ENCODE measurements at regions not wholly inside any gene's neighbourhood (a gene's known extent, or its start where the extent isn't known, plus 50 kb on each side); places are given as distances from the start of the nearest gene placed in this dataset.

- Histone ChIP-seq H3K27me3 (ENCODE audit: control insufficient read depth, insufficient read depth, low read length) (peaks cover 2% of the 10 kb centered on the region), H3K36me3 (ENCODE audit: control insufficient read depth, insufficient read depth, low read length) (no peaks in the 10 kb centered on the region), H3K9me3 (ENCODE audit: control insufficient read depth in 2 of 2, low read length in 2 of 2) (no peaks in the 10 kb centered on the region), H3K27ac (ENCODE audit: insufficient read depth, low read length, poor library complexity, severe bottlenecking) (no peak overlapping the region), H3K4me3 (ENCODE audit: low read depth, low read length) (no peak overlapping the region), H3K4me1 (ENCODE audit: control insufficient read depth, insufficient read depth, low read length, poor library complexity, severe bottlenecking) (no peaks in the 10 kb centered on the region)
- peaks cover 17% of the 10 kb centered on the region for H3K27me3 Mint-ChIP-seq
- no peak for DNase-seq
- peaks cover 0 to 4% (median 0%) of the 10 kb centered on the region in 4 donors for H3K4me1 Mint-ChIP-seq
- H3K9me3 Mint-ChIP-seq, result peaks cover 0 to 1% (median 0%) of the 10 kb centered on the region in 7 donors
- no peak overlapping the region for H3K4me3 Mint-ChIP-seq
- H3K36me3 Mint-ChIP-seq, result no peaks in the 10 kb centered on the region
- ATAC-seq (ENCODE audit: low read depth in 2 of 2), result no peak
- H3K27ac Mint-ChIP-seq, result no peak overlapping the region
These were observed 241.7 kb upstream of the MDFIC2 start for GRCh38 chr3:70554170-70554569.

GRCh38 chr3:70550723-70551319, 238.4 kb upstream of the MDFIC2 start:
- Mint-ChIP-seq H3K9me3 (peaks cover 0 to 1% (median 0%) of the 10 kb centered on the region in 7 donors), H3K27me3 (peaks cover 5% of the 10 kb centered on the region), H3K27ac (no peak overlapping the region), H3K36me3 (no peaks in the 10 kb centered on the region), H3K4me3 (no peak overlapping the region), H3K4me1 (peaks cover 0 to 4% (median 0%) of the 10 kb centered on the region in 4 donors)
- no peaks in the 10 kb centered on the region for H3K4me1 ChIP-seq (ENCODE audit: control insufficient read depth, insufficient read depth, low read length, poor library complexity, severe bottlenecking)
- H3K27me3 ChIP-seq (ENCODE audit: control insufficient read depth, insufficient read depth, low read length), result peaks cover 7% of the 10 kb centered on the region
- H3K9me3 ChIP-seq (ENCODE audit: control insufficient read depth in 2 of 2, low read length in 2 of 2), result no peaks in the 10 kb centered on the region
- H3K4me3 ChIP-seq (ENCODE audit: low read depth, low read length), result no peak overlapping the region
- H3K27ac ChIP-seq (ENCODE audit: insufficient read depth, low read length, poor library complexity, severe bottlenecking), result no peak overlapping the region
- DNase-seq, result peak; percentile 39 to 69 (median 60)
- peak; percentile 53 to 61 for ATAC-seq (ENCODE audit: low read depth in 2 of 2)
- no peaks in the 10 kb centered on the region for H3K36me3 ChIP-seq (ENCODE audit: control insufficient read depth, insufficient read depth, low read length)

GRCh38 chr3:70546679-70547078, 234.2 kb upstream of the MDFIC2 start:
- H3K4me1 Mint-ChIP-seq, result peaks cover 0 to 5% (median under 1%) of the 10 kb centered on the region in 4 donors
- Histone ChIP-seq H3K27ac (ENCODE audit: insufficient read depth, low read length, poor library complexity, severe bottlenecking) (no peak overlapping the region), H3K9me3 (ENCODE audit: control insufficient read depth in 2 of 2, low read length in 2 of 2) (no peaks in the 10 kb centered on the region), H3K27me3 (ENCODE audit: control insufficient read depth, insufficient read depth, low read length) (peaks cover 7% of the 10 kb centered on the region), H3K4me3 (ENCODE audit: low read depth, low read length) (no peak overlapping the region), H3K4me1 (ENCODE audit: control insufficient read depth, insufficient read depth, low read length, poor library complexity, severe bottlenecking) (no peaks in the 10 kb centered on the region), H3K36me3 (ENCODE audit: control insufficient read depth, insufficient read depth, low read length) (no peaks in the 10 kb centered on the region)
- no peak overlapping the region for H3K4me3 Mint-ChIP-seq
- no peaks in the 10 kb centered on the region for H3K36me3 Mint-ChIP-seq
- peaks cover 4% of the 10 kb centered on the region for H3K27me3 Mint-ChIP-seq
- DNase-seq (no peak), ATAC-seq (ENCODE audit: low read depth in 2 of 2) (no peak)
- H3K9me3 Mint-ChIP-seq, result peaks cover 0 to 1% (median 0%) of the 10 kb centered on the region in 7 donors
- no peak overlapping the region for H3K27ac Mint-ChIP-seq

GRCh38 chr3:70543493-70543892, 231.1 kb upstream of the MDFIC2 start:
- no peak for DNase-seq
- Mint-ChIP-seq H3K4me1 (peaks cover 0 to 4% (median under 1%) of the 10 kb centered on the region in 4 donors), H3K9me3 (no peaks in the 10 kb centered on the region), H3K27ac (no peak overlapping the region), H3K36me3 (no peaks in the 10 kb centered on the region), H3K4me3 (no peak overlapping the region), H3K27me3 (peaks cover 15% of the 10 kb centered on the region)
- H3K4me1 ChIP-seq (ENCODE audit: control insufficient read depth, insufficient read depth, low read length, poor library complexity, severe bottlenecking), result no peaks in the 10 kb centered on the region
- H3K36me3 ChIP-seq (ENCODE audit: control insufficient read depth, insufficient read depth, low read length), result no peaks in the 10 kb centered on the region
- no peak for ATAC-seq (ENCODE audit: low read depth in 2 of 2)
- H3K9me3 ChIP-seq (ENCODE audit: control insufficient read depth in 2 of 2, low read length in 2 of 2), result no peaks in the 10 kb centered on the region
- peaks cover 2% of the 10 kb centered on the region for H3K27me3 ChIP-seq (ENCODE audit: control insufficient read depth, insufficient read depth, low read length)
- H3K4me3 ChIP-seq (ENCODE audit: low read depth, low read length), result no peak overlapping the region
- H3K27ac ChIP-seq (ENCODE audit: insufficient read depth, low read length, poor library complexity, severe bottlenecking), result no peak overlapping the region

GRCh38 chr3:70539908-70540307, 227.5 kb upstream of the MDFIC2 start:
- H3K27me3 Mint-ChIP-seq, result peaks cover 24% of the 10 kb centered on the region
- Histone ChIP-seq H3K36me3 (ENCODE audit: control insufficient read depth, insufficient read depth, low read length) (no peaks in the 10 kb centered on the region), H3K27ac (ENCODE audit: insufficient read depth, low read length, poor library complexity, severe bottlenecking) (no peak overlapping the region), H3K4me3 (ENCODE audit: low read depth, low read length) (no peak overlapping the region), H3K9me3 (ENCODE audit: control insufficient read depth in 2 of 2, low read length in 2 of 2) (no peaks in the 10 kb centered on the region), H3K27me3 (ENCODE audit: control insufficient read depth, insufficient read depth, low read length) (peaks cover 3% of the 10 kb centered on the region), H3K4me1 (ENCODE audit: control insufficient read depth, insufficient read depth, low read length, poor library complexity, severe bottlenecking) (no peaks in the 10 kb centered on the region)
- no peaks in the 10 kb centered on the region for H3K36me3 Mint-ChIP-seq
- no peak overlapping the region for H3K27ac Mint-ChIP-seq
- H3K9me3 Mint-ChIP-seq, result no peaks in the 10 kb centered on the region
- ATAC-seq (ENCODE audit: low read depth in 2 of 2) (no peak), DNase-seq (peak in 1 of 3 donors; percentile 2)
- peaks cover 0 to 4% (median 0%) of the 10 kb centered on the region in 4 donors for H3K4me1 Mint-ChIP-seq
- no peak overlapping the region for H3K4me3 Mint-ChIP-seq

- no peak overlapping the region for H3K4me3 ChIP-seq (ENCODE audit: low read depth, low read length)
- Mint-ChIP-seq H3K27ac (no peak overlapping the region), H3K27me3 (peaks cover 24% of the 10 kb centered on the region), H3K9me3 (no peaks in the 10 kb centered on the region), H3K4me1 (no peaks in the 10 kb centered on the region), H3K4me3 (no peak overlapping the region), H3K36me3 (no peaks in the 10 kb centered on the region)
- H3K27ac ChIP-seq (ENCODE audit: insufficient read depth, low read length, poor library complexity, severe bottlenecking), result no peak overlapping the region
- H3K27me3 ChIP-seq (ENCODE audit: control insufficient read depth, insufficient read depth, low read length), result peaks cover 11% of the 10 kb centered on the region
- no peak for DNase-seq
- no peaks in the 10 kb centered on the region for H3K36me3 ChIP-seq (ENCODE audit: control insufficient read depth, insufficient read depth, low read length)
- H3K9me3 ChIP-seq (ENCODE audit: control insufficient read depth in 2 of 2, low read length in 2 of 2), result no peaks in the 10 kb centered on the region
- H3K4me1 ChIP-seq (ENCODE audit: control insufficient read depth, insufficient read depth, low read length, poor library complexity, severe bottlenecking), result no peaks in the 10 kb centered on the region
- ATAC-seq (ENCODE audit: low read depth in 2 of 2), result no peak
These were observed 220.4 kb upstream of the MDFIC2 start for GRCh38 chr3:70532806-70533205.

GRCh38 chr3:70531838-70532489, 219.5 kb upstream of the MDFIC2 start:
- Histone ChIP-seq H3K27me3 (ENCODE audit: control insufficient read depth, insufficient read depth, low read length) (peaks cover 12% of the 10 kb centered on the region), H3K4me1 (ENCODE audit: control insufficient read depth, insufficient read depth, low read length, poor library complexity, severe bottlenecking) (no peaks in the 10 kb centered on the region), H3K27ac (ENCODE audit: insufficient read depth, low read length, poor library complexity, severe bottlenecking) (no peak overlapping the region), H3K36me3 (ENCODE audit: control insufficient read depth, insufficient read depth, low read length) (no peaks in the 10 kb centered on the region), H3K9me3 (ENCODE audit: control insufficient read depth in 2 of 2, low read length in 2 of 2) (no peaks in the 10 kb centered on the region), H3K4me3 (ENCODE audit: low read depth, low read length) (no peak overlapping the region)
- H3K36me3 Mint-ChIP-seq, result no peaks in the 10 kb centered on the region
- DNase-seq (no peak), ATAC-seq (ENCODE audit: low read depth in 2 of 2) (no peak)
- no peaks in the 10 kb centered on the region for H3K9me3 Mint-ChIP-seq
- peaks cover 18% of the 10 kb centered on the region for H3K27me3 Mint-ChIP-seq
- H3K4me1 Mint-ChIP-seq, result no peaks in the 10 kb centered on the region
- H3K4me3 Mint-ChIP-seq, result no peak overlapping the region
- no peak overlapping the region for H3K27ac Mint-ChIP-seq

All from CD4-positive, CD25-positive, alpha-beta regulatory T cell (primary cell).